ENCODE measurements at regions not wholly inside any gene's neighbourhood (a gene's known extent, or its start where the extent isn't known, plus 50 kb on each side); places are given as distances from the start of the nearest gene placed in this dataset.

- TF ChIP-seq ZNF398 (CRISPR knock-in tag; IDR thresholded peaks at IDR 0.05) (no peak), ZBTB26 (CRISPR knock-in tag; IDR thresholded peaks at IDR 0.05) (no peak), GABPB1 (CRISPR knock-in tag; IDR thresholded peaks at IDR 0.05) (no peak; the same call in 1 of the 2 replicates), ZC3H8 (IDR thresholded peaks at IDR 0.05) (no peak), CXXC5 (CRISPR knock-in tag; IDR thresholded peaks at IDR 0.05) (peak; percentile 75), PURB (CRISPR knock-in tag; IDR thresholded peaks at IDR 0.05; ENCODE audit: low read depth) (no peak), MYC (IDR thresholded peaks at IDR 0.05; ENCODE audit: low read depth, low read length) (peak; percentile 48; the same call in 1 of the 2 replicates), MYC (CRISPR knock-in tag; IDR thresholded peaks at IDR 0.05; ENCODE audit: borderline replicate concordance, low read depth) (no peak), ZNF395 (CRISPR knock-in tag; IDR thresholded peaks at IDR 0.05) (no peak), SAFB (IDR thresholded peaks at IDR 0.05; ENCODE audit: borderline replicate concordance, low read depth, low read length) (0 out of 2 replicates have a peak, but pooled peaks have one; percentile 29), ZNF707 (CRISPR knock-in tag; conservative IDR thresholded peaks at IDR 0.05) (no peak), SIN3A (IDR thresholded peaks at IDR 0.05; ENCODE audit: borderline replicate concordance in 2 of 2, control insufficient read depth in 1 of 2, low read depth in 2 of 2, low read length in 2 of 2) (no peak), PBX2 (CRISPR knock-in tag; IDR thresholded peaks at IDR 0.05; ENCODE audit: low read depth) (no peak), PBX2 (tag; conservative IDR thresholded peaks at IDR 0.05; ENCODE audit: low read depth) (no peak), ZNF695 (CRISPR knock-in tag; IDR thresholded peaks at IDR 0.05) (no peak), NCOA1 (IDR thresholded peaks at IDR 0.05; ENCODE audit: low read depth) (peak; percentile 47; the same call in 1 of the 2 replicates), TAF9B (IDR thresholded peaks at IDR 0.05; ENCODE audit: partially characterized antibody) (no peak), ZNF75A (CRISPR knock-in tag; IDR thresholded peaks at IDR 0.05) (no peak), FOXJ2 (tag; IDR thresholded peaks at IDR 0.05) (no peak), HDAC2 (IDR thresholded peaks at IDR 0.05) (no peak), POLR2A (conservative IDR thresholded peaks at IDR 0.05) (no peak), U2AF2 (optimal IDR thresholded peaks at IDR 0.05; ENCODE audit: low read depth, low read length) (no peak)
Measured at GRCh38 chr14:101628471-101628966, 67.2 kb downstream of the DIO3 start (continued).

All from K562 (cell line).